BE2C (cell line): ENCODE measurements at regions not wholly inside any gene's neighbourhood (a gene's known extent, or its start where the extent isn't known, plus 50 kb on each side); places are given as distances from the start of the nearest gene placed in this dataset.

ENCODE experiments used
- DNase-seq: peaks from one replicate; pipeline ENCODE4 v3.0.0-alpha.2; 2020
- H3K27me3 ChIP-seq: fragments of 250-450 bp; sonication (Bioruptor Pico); 2 replicates; pipeline ENCODE4 v1.5.1; 2020; ENCODE audit warnings: mild to moderate bottlenecking
- H3K36me3 ChIP-seq: fragments of 250-450 bp; sonication (Bioruptor Pico); 2 replicates; pipeline ENCODE4 v1.5.1; 2020; ENCODE audit warnings: mild to moderate bottlenecking
- H3K4me1 ChIP-seq: fragments of 250-450 bp; sonication (Bioruptor Pico); 2 replicates; pipeline ENCODE4 v1.5.1; 2020
- H3K4me3 ChIP-seq: 2 replicates; pipeline ENCODE4 v1.5.1; 2011; ENCODE audit warnings: low read depth, low read length
- H3K9me3 ChIP-seq: fragments of 250-450 bp; sonication (Bioruptor Pico); 2 replicates; pipeline ENCODE4 v1.5.1; 2020
- CTCF ChIP-seq: IDR thresholded peaks from 2 replicates; pipeline ENCODE4 v1.5.1; 2012; ENCODE audit warnings: mild to moderate bottlenecking, low read depth, low read length

DNA sequence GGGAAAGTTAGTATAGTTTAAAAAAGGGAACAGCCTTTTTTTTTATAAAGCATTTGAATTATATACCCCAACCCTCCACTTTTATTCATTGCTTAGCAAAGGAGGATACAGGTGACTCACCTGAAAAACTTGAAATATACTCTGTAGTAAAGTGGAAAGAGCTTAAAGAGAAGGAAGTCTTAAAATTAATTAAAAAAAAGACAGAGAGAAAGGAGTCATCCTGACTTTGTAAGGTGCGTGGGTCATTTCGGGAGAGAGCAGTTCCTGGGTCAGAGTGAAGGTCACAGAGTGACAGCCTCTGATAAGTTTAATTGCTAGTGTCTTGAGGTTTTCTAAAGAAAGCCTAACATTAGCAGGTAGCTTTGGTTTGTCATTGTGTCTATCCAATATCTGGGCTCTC, 310.3 kb downstream of the KLF5 start:
- H3K4me3 ChIP-seq = no peak overlapping the region
- no peak for TF ChIP-seq CTCF
- no peaks in the 10 kb centered on the region for H3K36me3 ChIP-seq

GRCh38 chr13:73368608-73369007, 309.8 kb downstream of the KLF5 start:
- no peak for DNase-seq
- Histone ChIP-seq H3K4me3 (no peak overlapping the region), H3K4me1 (no peaks in the 10 kb centered on the region), H3K27me3 (peaks cover 3% of the 10 kb centered on the region), H3K36me3 (no peaks in the 10 kb centered on the region), H3K9me3 (no peaks in the 10 kb centered on the region)
- no peak for TF ChIP-seq CTCF

More for the DNA sequence above, 310.3 kb downstream of the KLF5 start:
- no peak for DNase-seq
- H3K27me3 ChIP-seq = peaks cover 3% of the 10 kb centered on the region
- H3K4me1 ChIP-seq = no peaks in the 10 kb centered on the region
- H3K9me3 ChIP-seq = no peaks in the 10 kb centered on the region

DNA sequence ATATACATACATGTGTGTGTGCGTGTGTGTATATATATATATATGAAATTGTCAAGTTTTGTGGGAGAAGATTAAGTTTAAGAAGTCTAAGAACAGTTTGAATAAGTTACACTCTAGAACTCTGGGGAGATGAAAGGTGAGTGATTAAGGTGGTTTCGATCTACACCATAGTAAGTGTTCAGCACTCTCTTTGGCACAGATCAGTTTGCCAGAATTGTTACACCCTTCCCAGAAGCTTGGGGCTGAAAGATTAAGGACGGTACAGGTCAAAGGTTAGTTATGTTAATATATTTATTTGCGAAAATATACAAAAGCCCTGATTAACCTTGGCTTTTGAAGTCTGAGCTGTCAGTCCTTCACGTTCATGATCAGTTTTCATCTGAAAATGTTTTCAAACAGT, 309.1 kb downstream of the KLF5 start:
- Histone ChIP-seq H3K9me3 (no peaks in the 10 kb centered on the region), H3K4me1 (no peaks in the 10 kb centered on the region), H3K27me3 (peaks cover 3% of the 10 kb centered on the region), H3K4me3 (no peak overlapping the region), H3K36me3 (no peaks in the 10 kb centered on the region)
- no peak for TF ChIP-seq CTCF
- DNase-seq = no peak

DNA sequence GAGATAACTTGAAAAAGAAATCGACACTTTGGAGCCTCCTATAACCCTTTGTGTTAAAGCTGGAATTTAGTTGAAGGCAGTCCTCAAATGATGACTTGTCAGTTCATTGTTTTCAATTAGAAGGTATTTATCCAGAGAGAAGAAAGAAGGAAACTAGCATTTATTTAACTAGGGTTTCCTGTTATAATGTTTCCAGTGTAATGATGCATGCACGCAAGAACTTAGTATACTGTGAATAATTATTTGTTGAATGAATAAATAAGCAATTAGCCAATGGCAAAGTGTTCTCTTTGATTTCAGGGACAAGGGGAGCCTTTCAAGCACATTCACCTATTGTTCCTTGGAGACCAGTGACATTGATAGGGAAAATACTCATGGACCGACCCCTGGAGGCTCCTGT, 307.4 kb downstream of the KLF5 start:
- no peak for DNase-seq
- Histone ChIP-seq H3K36me3 (no peaks in the 10 kb centered on the region), H3K9me3 (no peaks in the 10 kb centered on the region), H3K4me1 (no peaks in the 10 kb centered on the region), H3K27me3 (peaks cover 3% of the 10 kb centered on the region), H3K4me3 (no peak overlapping the region)
- TF ChIP-seq CTCF = no peak

DNA sequence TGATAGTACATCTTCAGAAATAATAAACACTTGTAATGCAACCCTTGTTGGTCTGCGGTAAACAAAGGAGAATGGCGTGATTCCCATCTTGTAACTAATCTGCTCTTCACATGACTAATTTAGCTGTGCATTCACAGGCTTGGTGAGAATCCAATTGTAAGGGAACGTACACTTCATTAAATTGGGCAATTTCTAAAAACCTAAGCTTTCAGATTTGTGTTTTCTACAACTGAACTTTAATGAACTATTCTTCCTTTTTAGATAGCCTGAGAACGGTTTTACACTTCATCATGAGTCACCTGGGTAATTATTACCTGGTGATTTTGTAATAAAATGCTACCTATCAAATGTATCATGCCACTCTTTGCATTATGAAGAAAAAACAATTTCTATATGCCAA, 306.9 kb downstream of the KLF5 start:
- no peak for DNase-seq
- Histone ChIP-seq H3K4me1 (no peaks in the 10 kb centered on the region), H3K27me3 (peaks cover 3% of the 10 kb centered on the region), H3K36me3 (no peaks in the 10 kb centered on the region), H3K9me3 (no peaks in the 10 kb centered on the region), H3K4me3 (no peak overlapping the region)
- TF ChIP-seq CTCF = no peak

DNA sequence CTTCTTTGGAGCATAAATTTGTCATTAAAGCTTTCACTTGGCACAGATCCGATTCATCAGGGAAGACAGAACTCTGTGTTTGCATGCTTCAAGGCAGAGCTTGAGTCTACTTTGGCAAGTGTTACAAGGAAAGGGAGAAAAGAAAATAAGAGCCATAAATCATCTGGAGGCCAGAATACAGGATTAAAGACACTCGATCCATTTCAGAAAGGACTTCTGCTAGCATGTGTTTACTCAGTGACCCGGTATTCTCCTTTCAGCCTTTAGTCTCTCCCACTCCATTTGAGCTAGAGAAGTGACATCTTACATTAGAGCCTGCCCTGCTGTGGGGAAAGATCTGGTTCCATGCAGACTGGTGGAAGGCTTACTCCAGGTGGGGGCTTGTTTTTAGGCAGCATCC, 306.4 kb downstream of the KLF5 start:
- DNase-seq = no peak

More for the DNA sequence above, 306.4 kb downstream of the KLF5 start:
- no peak for TF ChIP-seq CTCF
- no peaks in the 10 kb centered on the region for H3K9me3 ChIP-seq
- H3K36me3 ChIP-seq = no peaks in the 10 kb centered on the region
- peaks cover 3% of the 10 kb centered on the region for H3K27me3 ChIP-seq
- no peaks in the 10 kb centered on the region for H3K4me1 ChIP-seq
- H3K4me3 ChIP-seq = no peak overlapping the region
